Endodermal cell (in vitro differentiated cells): ENCODE measurements at regions not wholly inside any gene's neighbourhood (a gene's known extent, or its start where the extent isn't known, plus 50 kb on each side); places are given as distances from the start of the nearest gene placed in this dataset.

Experiments
- DNase-seq: peaks from one replicate; pipeline ENCODE4 v3.0.0-alpha.2; 2017
- H3K27ac ChIP-seq: 2 replicates; pipeline ENCODE4 v1.5.1; 2013; ENCODE audit warnings: mild to moderate bottlenecking, low read depth, low read length, moderate library complexity
- H3K27me3 ChIP-seq: 2 replicates; pipeline ENCODE4 v1.6.1; 2013; ENCODE audit warnings: mild to moderate bottlenecking, low read length, moderate library complexity; ENCODE audit not compliant: insufficient read depth, control insufficient read depth, poor library complexity, severe bottlenecking
- H3K36me3 ChIP-seq: 2 replicates; pipeline ENCODE4 v1.7.0; 2013; ENCODE audit warnings: mild to moderate bottlenecking, low read length, moderate library complexity; ENCODE audit not compliant: control insufficient read depth, insufficient read depth
- H3K4me1 ChIP-seq: one replicate; pipeline ENCODE4 v1.7.0; 2013; ENCODE audit warnings: low read length; ENCODE audit not compliant: control insufficient read depth, insufficient read depth
- H3K4me3 ChIP-seq: 2 replicates; pipeline ENCODE4 v1.5.1; 2013; ENCODE audit warnings: mild to moderate bottlenecking, low read length, moderate library complexity
- H3K9ac ChIP-seq: 2 replicates; pipeline ENCODE4 v1.6.1; 2013; ENCODE audit warnings: mild to moderate bottlenecking, low read length, moderate library complexity; ENCODE audit not compliant: poor library complexity, severe bottlenecking; ENCODE audit errors: extremely low read depth
- H3K9me3 ChIP-seq: 2 replicates; pipeline ENCODE4 v1.6.1; 2013; ENCODE audit warnings: mild to moderate bottlenecking, low read length, moderate library complexity; ENCODE audit not compliant: control insufficient read depth
- H3K27ac Mint-ChIP-seq: 2 replicates; pipeline ENCODE4 v1.8.0; 2020; ENCODE audit warnings: mixed read lengths
- H3K27me3 Mint-ChIP-seq: 2 replicates; pipeline ENCODE4 v1.8.0; 2021; ENCODE audit warnings: mild to moderate bottlenecking, mixed read lengths; ENCODE audit not compliant: insufficient read depth
- H3K36me3 Mint-ChIP-seq: 2 replicates; pipeline ENCODE4 v1.8.0; 2020; ENCODE audit warnings: low read depth, mixed read lengths
- H3K4me1 Mint-ChIP-seq: 2 replicates; pipeline ENCODE4 v1.8.0; 2020; ENCODE audit warnings: mixed read lengths
- H3K4me3 Mint-ChIP-seq: 2 replicates; pipeline ENCODE4 v1.8.0; 2020; ENCODE audit warnings: mild to moderate bottlenecking, moderate library complexity, mixed read lengths
- H3K9me3 Mint-ChIP-seq: 2 replicates; pipeline ENCODE4 v1.8.0; 2020; ENCODE audit warnings: mild to moderate bottlenecking, mixed read lengths
- CTCF ChIP-seq: fragments of 200-600 bp; sonication (generic); conservative IDR thresholded peaks from 2 replicates; pipeline ENCODE4 v1.5.0; 2021; ENCODE audit warnings: antibody characterized with exemption, mild to moderate bottlenecking
- WGBS, 2 experiments: methylation state at CpG; one replicate each; pipeline versions ENCODE4 v1.1.5 to v1.1.7; 2013; ENCODE audit warnings: missing lambda C conversion rate in 2 of 2, mixed read lengths in 1 of 2; ENCODE audit not compliant: insufficient coverage in 1 of 2, insufficient read length in 1 of 2; 5-methylcytosine and 5-hydroxymethylcytosine counted together

- Histone ChIP-seq H3K36me3 (no peaks in the 10 kb centered on the region), H3K4me1 (no peaks in the 10 kb centered on the region), H3K4me3 (no peak overlapping the region), H3K27ac (no peak overlapping the region), H3K9me3 (no peaks in the 10 kb centered on the region), H3K27me3 (no peaks in the 10 kb centered on the region), H3K9ac (no peak overlapping the region)
- 88 to 96% methylated on average over 1 to 2 of the region's 2 CpGs for WGBS, 2 experiments
- Mint-ChIP-seq H3K9me3 (no peaks in the 10 kb centered on the region), H3K4me3 (no peak overlapping the region), H3K4me1 (peaks cover 10% of the 10 kb centered on the region), H3K27me3 (peaks cover 4% of the 10 kb centered on the region), H3K36me3 (no peaks in the 10 kb centered on the region), H3K27ac (no peak overlapping the region)
- TF ChIP-seq CTCF = no peak
- no peak for DNase-seq
Observed at GRCh38 chr21:35326677-35327076, 277.6 kb upstream of the RUNX1 start.

- Mint-ChIP-seq H3K4me1 (peaks cover 15% of the 10 kb centered on the region), H3K4me3 (no peak overlapping the region), H3K27me3 (peaks cover 4% of the 10 kb centered on the region), H3K27ac (no peak overlapping the region), H3K9me3 (no peaks in the 10 kb centered on the region), H3K36me3 (no peaks in the 10 kb centered on the region)
- no peak for TF ChIP-seq CTCF
- WGBS, 2 experiments = 88% methylated on average over 2 of the region's 2 CpGs; no CpG with 5 or more reads in 1 of the 2 experiments
- Histone ChIP-seq H3K4me3 (no peak overlapping the region), H3K36me3 (no peaks in the 10 kb centered on the region), H3K27me3 (no peaks in the 10 kb centered on the region), H3K4me1 (no peaks in the 10 kb centered on the region), H3K9me3 (no peaks in the 10 kb centered on the region), H3K27ac (no peak overlapping the region), H3K9ac (no peak overlapping the region)
- no peak for DNase-seq
Observed at GRCh38 chr21:35325953-35326352, 276.9 kb upstream of the RUNX1 start.

GRCh38 chr21:35324372-35325220 is 275.5 kb upstream of the RUNX1 start:
- Mint-ChIP-seq H3K9me3 (no peaks in the 10 kb centered on the region), H3K4me3 (no peak overlapping the region), H3K36me3 (no peaks in the 10 kb centered on the region), H3K27ac (no peak overlapping the region), H3K27me3 (peaks cover 4% of the 10 kb centered on the region), H3K4me1 (peaks cover 13% of the 10 kb centered on the region)
- no peak for DNase-seq
- TF ChIP-seq CTCF = no peak
- Histone ChIP-seq H3K4me1 (no peaks in the 10 kb centered on the region), H3K27ac (no peak overlapping the region), H3K27me3 (no peaks in the 10 kb centered on the region), H3K9me3 (no peaks in the 10 kb centered on the region), H3K4me3 (no peak overlapping the region), H3K9ac (no peak overlapping the region), H3K36me3 (no peaks in the 10 kb centered on the region)
- 89 to 91% methylated on average over 14 of the region's 14 CpGs for WGBS, 2 experiments
